ENCODE measurements at regions not wholly inside any gene's neighbourhood (a gene's known extent, or its start where the extent isn't known, plus 50 kb on each side); places are given as distances from the start of the nearest gene placed in this dataset.

DNA sequence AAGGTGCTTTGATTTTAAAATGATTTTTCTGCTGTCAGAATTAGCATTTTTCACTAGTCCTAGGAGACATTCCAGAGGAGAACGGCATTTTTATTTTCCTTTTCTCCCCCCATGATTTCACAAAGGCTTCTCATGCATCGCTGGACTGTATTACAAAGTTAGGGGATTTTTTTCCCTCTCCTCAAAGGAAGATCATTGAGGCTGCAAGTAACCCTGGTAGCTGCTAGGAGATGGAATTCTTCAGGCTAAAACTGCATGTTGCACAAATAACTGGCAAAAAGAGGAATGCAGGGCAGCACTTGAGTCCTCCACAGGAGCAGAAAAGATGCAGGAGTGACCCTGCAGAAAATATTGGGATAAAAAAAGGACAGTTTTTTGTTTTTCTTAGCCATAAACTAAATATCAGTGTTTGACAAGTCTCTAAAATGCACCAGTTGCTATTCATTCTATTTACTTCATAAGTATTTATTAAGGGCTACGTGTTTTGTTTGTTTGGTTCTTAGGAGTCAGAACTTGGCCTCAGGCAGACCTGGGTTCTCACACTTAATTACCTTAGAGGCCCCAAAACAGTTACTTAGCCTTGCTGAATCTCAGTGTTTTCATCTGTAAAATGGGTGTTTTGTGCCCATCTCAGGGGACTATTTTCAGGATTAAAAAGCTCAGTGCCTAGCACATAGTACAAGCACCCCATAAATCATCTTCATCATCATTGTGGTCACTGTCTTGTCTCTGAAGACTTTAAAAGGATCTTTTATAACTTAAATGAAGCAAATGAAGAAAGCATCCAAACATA is 144.5 kb upstream of the ID4 start:
- H3K9me3 ChIP-seq = no peaks in the 10 kb centered on the region
- H3K27me3 ChIP-seq = no peaks in the 10 kb centered on the region
- H3K27ac ChIP-seq = peak overlapping the region; percentile 73 to 78
- intact Hi-C loops (cut with DNase I; ENCODE audit: low total_unique reads) = no loop called here
- no peaks in the 10 kb centered on the region for H3K36me3 ChIP-seq
- peaks cover 0 to 21% (median 4%) of the 10 kb centered on the region in 4 donors for H3K4me1 ChIP-seq
- no peak for DNase-seq
- TF ChIP-seq, protein P1, sequence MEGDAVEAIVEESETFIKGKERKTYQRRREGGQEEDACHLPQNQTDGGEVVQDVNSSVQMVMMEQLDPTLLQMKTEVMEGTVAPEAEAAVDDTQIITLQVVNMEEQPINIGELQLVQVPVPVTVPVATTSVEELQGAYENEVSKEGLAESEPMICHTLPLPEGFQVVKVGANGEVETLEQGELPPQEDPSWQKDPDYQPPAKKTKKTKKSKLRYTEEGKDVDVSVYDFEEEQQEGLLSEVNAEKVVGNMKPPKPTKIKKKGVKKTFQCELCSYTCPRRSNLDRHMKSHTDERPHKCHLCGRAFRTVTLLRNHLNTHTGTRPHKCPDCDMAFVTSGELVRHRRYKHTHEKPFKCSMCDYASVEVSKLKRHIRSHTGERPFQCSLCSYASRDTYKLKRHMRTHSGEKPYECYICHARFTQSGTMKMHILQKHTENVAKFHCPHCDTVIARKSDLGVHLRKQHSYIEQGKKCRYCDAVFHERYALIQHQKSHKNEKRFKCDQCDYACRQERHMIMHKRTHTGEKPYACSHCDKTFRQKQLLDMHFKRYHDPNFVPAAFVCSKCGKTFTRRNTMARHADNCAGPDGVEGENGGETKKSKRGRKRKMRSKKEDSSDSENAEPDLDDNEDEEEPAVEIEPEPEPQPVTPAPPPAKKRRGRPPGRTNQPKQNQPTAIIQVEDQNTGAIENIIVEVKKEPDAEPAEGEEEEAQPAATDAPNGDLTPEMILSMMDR (IDR thresholded peaks at IDR 0.05) = no peak
- H3K4me3 ChIP-seq = peak overlapping the region; percentile 58 to 61

DNA sequence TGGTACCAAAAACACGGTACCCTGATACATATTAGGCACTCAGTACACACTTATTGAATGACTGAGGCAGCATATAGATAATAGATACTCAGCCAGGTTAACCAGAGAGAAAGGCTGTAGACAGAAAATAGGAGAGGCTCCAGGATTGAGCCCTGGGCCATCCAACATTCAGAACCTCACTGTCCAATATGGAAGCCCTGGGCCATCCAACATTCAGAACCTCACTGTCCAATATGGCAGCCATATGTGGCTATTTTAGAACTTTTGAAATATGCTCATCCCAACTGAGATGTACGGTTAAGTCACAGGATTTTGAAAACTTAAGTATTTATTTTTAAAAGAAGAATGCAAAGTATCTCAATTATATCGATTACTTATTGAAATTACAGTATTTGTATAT is 142.5 kb upstream of the ID4 start:
- no peaks in the 10 kb centered on the region for H3K36me3 ChIP-seq
- DNase-seq = no peak
- H3K4me1 ChIP-seq = peaks cover 0 to 21% (median 4%) of the 10 kb centered on the region in 4 donors
- no peaks in the 10 kb centered on the region for H3K27me3 ChIP-seq
- H3K9me3 ChIP-seq = no peaks in the 10 kb centered on the region
- no peak overlapping the region for H3K4me3 ChIP-seq
- intact Hi-C loops (cut with DNase I; ENCODE audit: low total_unique reads) = no loop called here
- TF ChIP-seq, protein P1 (IDR thresholded peaks at IDR 0.05) = no peak
- no peak overlapping the region for H3K27ac ChIP-seq

DNA sequence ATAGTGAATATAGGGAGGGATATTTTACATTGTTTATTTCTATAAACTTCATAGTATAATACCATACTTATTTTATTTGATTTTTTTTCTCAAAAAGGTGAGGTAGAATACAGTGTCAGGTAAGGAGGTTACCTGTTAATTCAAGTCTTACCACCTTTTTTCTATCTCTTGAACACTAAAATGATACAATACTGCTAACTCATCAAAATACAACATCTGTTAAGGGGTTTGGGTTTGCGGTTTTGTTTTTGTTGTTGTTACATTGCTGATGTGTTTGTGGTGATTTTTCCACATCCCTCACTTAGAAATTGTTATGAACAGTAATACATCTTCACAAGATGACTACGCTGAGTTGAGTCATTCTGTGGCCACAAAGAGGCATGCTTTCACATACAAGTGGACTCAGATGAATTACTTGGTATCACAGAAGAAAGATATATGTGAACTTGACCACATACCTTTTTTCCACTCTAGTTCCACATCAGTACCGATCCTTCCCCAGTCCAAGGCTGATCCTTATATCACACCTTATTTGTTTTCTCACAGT is 139.4 kb upstream of the ID4 start:
- Histone ChIP-seq H3K4me1 (no peaks in the 10 kb centered on the region), H3K4me3 (no peak overlapping the region), H3K27me3 (no peaks in the 10 kb centered on the region), H3K27ac (no peak overlapping the region), H3K36me3 (no peaks in the 10 kb centered on the region), H3K9me3 (no peaks in the 10 kb centered on the region)
- intact Hi-C loops (cut with DNase I; ENCODE audit: low total_unique reads) = no loop called here
- DNase-seq = no peak
- TF ChIP-seq, protein P1 (IDR thresholded peaks at IDR 0.05) = no peak

- Histone ChIP-seq H3K27me3 (no peaks in the 10 kb centered on the region), H3K27ac (no peak overlapping the region), H3K4me3 (no peak overlapping the region), H3K9me3 (no peaks in the 10 kb centered on the region), H3K4me1 (no peaks in the 10 kb centered on the region), H3K36me3 (no peaks in the 10 kb centered on the region)
- intact Hi-C loops (cut with DNase I; ENCODE audit: low total_unique reads) = no loop called here
- TF ChIP-seq, protein P1 (IDR thresholded peaks at IDR 0.05) = no peak
- DNase-seq = no peak
Measured at GRCh38 chr6:19699932-19700331, 137.2 kb upstream of the ID4 start.

- intact Hi-C loops (cut with DNase I; ENCODE audit: low total_unique reads) = no loop called here
- Histone ChIP-seq H3K27me3 (no peaks in the 10 kb centered on the region), H3K9me3 (no peaks in the 10 kb centered on the region), H3K36me3 (no peaks in the 10 kb centered on the region), H3K4me3 (no peak overlapping the region), H3K27ac (no peak overlapping the region), H3K4me1 (peaks cover 0 to under 1% (median 0%) of the 10 kb centered on the region in 4 donors)
- no peak for DNase-seq
- TF ChIP-seq, protein P1 (IDR thresholded peaks at IDR 0.05) = no peak
Measured at GRCh38 chr6:19705606-19706005, 131.6 kb upstream of the ID4 start.

Measured in tibial artery (tissue), 4 donors.